ENCODE measurements at regions not wholly inside any gene's neighbourhood (a gene's known extent, or its start where the extent isn't known, plus 50 kb on each side); places are given as distances from the start of the nearest gene placed in this dataset.
"Not testable (repeated sequence)": the region's sequence is repeated elsewhere in the genome, so short reads cannot be mapped to it uniquely, and the experiment has no call there.

GRCh38 chr9:75282047-75282446 lies 193.7 kb downstream of the OSTF1 start:
- no peak for DNase-seq (ENCODE audit: low spot score)

- no peak for DNase-seq (ENCODE audit: low spot score)
Observed at GRCh38 chr9:75289332-75289731, 201.0 kb downstream of the OSTF1 start.

GRCh38 chr9:75299324-75299723 lies 211.0 kb downstream of the OSTF1 start:
- no peak for DNase-seq (ENCODE audit: low spot score)

GRCh38 chr9:75333624-75334023 lies 245.3 kb downstream of the OSTF1 start:
- no peak for DNase-seq (ENCODE audit: low spot score)

- DNase-seq (ENCODE audit: low spot score): no peak
Observed at GRCh38 chr9:75358846-75359245, 270.5 kb downstream of the OSTF1 start.

GRCh38 chr9:75359638-75360037 lies 271.3 kb downstream of the OSTF1 start:
- no peak for DNase-seq (ENCODE audit: low spot score)

- DNase-seq (ENCODE audit: low spot score): no peak
Observed at GRCh38 chr9:75360252-75360651, 271.9 kb downstream of the OSTF1 start.

GRCh38 chr9:75362446-75362845 lies 274.1 kb downstream of the OSTF1 start:
- DNase-seq (ENCODE audit: low spot score): not testable (repeated sequence)

- no peak for DNase-seq (ENCODE audit: low spot score)
Observed at GRCh38 chr9:75365196-75365595, 276.9 kb downstream of the OSTF1 start.

GRCh38 chr9:75369989-75370388 lies 281.7 kb downstream of the OSTF1 start:
- DNase-seq (ENCODE audit: low spot score): no peak

GRCh38 chr9:75372499-75373268 lies 284.4 kb downstream of the OSTF1 start:
- DNase-seq (ENCODE audit: low spot score): no peak

GRCh38 chr9:75376680-75377254 lies 288.5 kb downstream of the OSTF1 start:
- DNase-seq (ENCODE audit: low spot score): no peak

- no peak for DNase-seq (ENCODE audit: low spot score)
Observed at GRCh38 chr9:75378036-75378435, 289.7 kb downstream of the OSTF1 start.

GRCh38 chr9:75378926-75379325 lies 290.6 kb downstream of the OSTF1 start:
- DNase-seq (ENCODE audit: low spot score): no peak

GRCh38 chr9:75382126-75382525 lies 293.8 kb downstream of the OSTF1 start:
- no peak for DNase-seq (ENCODE audit: low spot score)

- not testable (repeated sequence) for DNase-seq (ENCODE audit: low spot score)
Observed at GRCh38 chr9:75383420-75384034, 295.2 kb downstream of the OSTF1 start.

GRCh38 chr9:75385236-75385635 lies 296.9 kb downstream of the OSTF1 start:
- no peak for DNase-seq (ENCODE audit: low spot score)

- no peak for DNase-seq (ENCODE audit: low spot score)
Observed at GRCh38 chr9:75389101-75389500, 300.8 kb downstream of the OSTF1 start.

- DNase-seq (ENCODE audit: low spot score): no peak
Observed at GRCh38 chr9:75390951-75391350, 302.6 kb downstream of the OSTF1 start.

- DNase-seq (ENCODE audit: low spot score): no peak
Observed at GRCh38 chr9:75391497-75391896, 303.2 kb downstream of the OSTF1 start.

GRCh38 chr9:75395336-75395735 lies 307.0 kb downstream of the OSTF1 start:
- no peak for DNase-seq (ENCODE audit: low spot score)

- DNase-seq (ENCODE audit: low spot score): no peak
Observed at GRCh38 chr9:75397836-75398235, 309.5 kb downstream of the OSTF1 start.

GRCh38 chr9:75408391-75408790 lies 320.1 kb downstream of the OSTF1 start:
- DNase-seq (ENCODE audit: low spot score): no peak

Measured in kidney capillary endothelial cell (primary cell).